Epithelial cell of prostate (primary cell): ENCODE measurements at regions not wholly inside any gene's neighbourhood (a gene's known extent, or its start where the extent isn't known, plus 50 kb on each side); places are given as distances from the start of the nearest gene placed in this dataset.
"Not testable (repeated sequence)": the region's sequence is repeated elsewhere in the genome, so short reads cannot be mapped to it uniquely, and the experiment has no call there.

Experiments
- DNase-seq: peaks from one replicate; pipeline ENCODE4 v3.0.0-alpha.2; 2011; ENCODE audit warnings: low read depth, low spot score
- H3K27ac ChIP-seq: fragments of 450-650 bp; 2 replicates; pipeline ENCODE4 v1.5.1; 2017; ENCODE audit warnings: mild to moderate bottlenecking

GRCh38 chr3:48101301-48101650, 85.1 kb upstream of the MAP4 start:
- DNase-seq, H3K27ac ChIP-seq: not testable (repeated sequence)

GRCh38 chr3:48092270-48092669, 76.1 kb upstream of the MAP4 start:
- H3K27ac ChIP-seq, result no peak overlapping the region
- DNase-seq, result no peak

GRCh38 chr3:48090166-48090939, 74.1 kb upstream of the MAP4 start:
- no peak for DNase-seq
- H3K27ac ChIP-seq, result no peak overlapping the region

GRCh38 chr3:48088749-48089466, 72.7 kb upstream of the MAP4 start:
- peak overlapping the region; percentile 95 for H3K27ac ChIP-seq
- DNase-seq, result peak; percentile 87

GRCh38 chr3:48088056-48088748, 72.0 kb upstream of the MAP4 start:
- no peak for DNase-seq
- peak overlapping the region; percentile 95 for H3K27ac ChIP-seq

- DNase-seq, result peak; percentile 39
- peak overlapping the region; percentile 95 for H3K27ac ChIP-seq
Observed at GRCh38 chr3:48086705-48087104, 70.5 kb upstream of the MAP4 start.

- H3K27ac ChIP-seq, result no peak overlapping the region
- DNase-seq, result no peak
Observed at GRCh38 chr3:48084929-48085328, 68.7 kb upstream of the MAP4 start.

GRCh38 chr3:48084170-48084569, 68.0 kb upstream of the MAP4 start:
- no peak overlapping the region for H3K27ac ChIP-seq

GRCh38 chr3:48082580-48083184, 66.5 kb upstream of the MAP4 start:
- no peak overlapping the region for H3K27ac ChIP-seq
- DNase-seq, result no peak

More at GRCh38 chr3:48084170-48084569, 68.0 kb upstream of the MAP4 start:
- no peak for DNase-seq

GRCh38 chr3:48077815-48078214, 61.6 kb upstream of the MAP4 start:
- no peak for DNase-seq
- peak overlapping the region; percentile 49 for H3K27ac ChIP-seq

- H3K27ac ChIP-seq, result peak overlapping the region; percentile 61
- no peak for DNase-seq
Observed at GRCh38 chr3:48070030-48070429, 53.8 kb upstream of the MAP4 start.

- DNase-seq, result no peak
- peak overlapping the region; percentile 61 for H3K27ac ChIP-seq
Observed at GRCh38 chr3:48069339-48069738, 53.1 kb upstream of the MAP4 start.

GRCh38 chr3:48068886-48069285, 52.7 kb upstream of the MAP4 start:
- peak overlapping the region; percentile 61 for H3K27ac ChIP-seq
- no peak for DNase-seq

GRCh38 chr3:48068320-48068719, 52.1 kb upstream of the MAP4 start:
- DNase-seq, result not testable (repeated sequence)
- H3K27ac ChIP-seq, result peak overlapping the region; percentile 61

GRCh38 chr3:48067271-48067670, 51.1 kb upstream of the MAP4 start:
- no peak for DNase-seq
- no peak overlapping the region for H3K27ac ChIP-seq
